Retina (tissue), 1 donor: ENCODE measurements at regions not wholly inside any gene's neighbourhood (a gene's known extent, or its start where the extent isn't known, plus 50 kb on each side); places are given as distances from the start of the nearest gene placed in this dataset.
A peak's percentile ranks its signal among the peaks of the same experiment; 100 is the strongest.

ENCODE experiments used
- DNase-seq: peaks from one replicate; pipeline ENCODE4 v3.0.0-alpha.2; 2016

- peak; percentile 54 for DNase-seq
These were observed 117.1 kb upstream of the GOLIM4 start for GRCh38 chr3:168212664-168213285.

DNA sequence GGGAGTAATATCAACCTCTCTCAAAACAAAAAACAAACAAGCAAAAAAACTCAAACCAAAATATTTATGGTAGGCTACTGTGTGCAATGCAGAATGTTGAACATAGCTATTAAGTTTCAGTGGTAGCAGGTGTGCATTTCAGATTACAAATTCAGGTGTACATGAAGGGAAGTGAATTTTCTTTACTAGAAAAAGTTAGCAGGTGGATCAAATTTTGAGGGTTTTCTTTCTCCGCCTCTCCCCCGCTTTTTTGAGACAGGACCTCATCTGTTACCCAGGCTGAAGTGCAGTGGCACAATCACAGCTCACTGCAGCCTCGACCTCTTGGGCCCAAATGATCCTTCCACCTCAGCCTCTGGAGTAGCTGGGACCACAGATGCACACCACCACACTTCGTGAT lies 109.7 kb upstream of the GOLIM4 start:
- DNase-seq, result no peak

- DNase-seq, result no peak
These were observed 101.4 kb upstream of the GOLIM4 start for GRCh38 chr3:168197162-168197561.

- DNase-seq, result no peak
These were observed 96.1 kb upstream of the GOLIM4 start for GRCh38 chr3:168191856-168192255.

GRCh38 chr3:168187233-168187632 lies 91.5 kb upstream of the GOLIM4 start:
- DNase-seq, result no peak

DNA sequence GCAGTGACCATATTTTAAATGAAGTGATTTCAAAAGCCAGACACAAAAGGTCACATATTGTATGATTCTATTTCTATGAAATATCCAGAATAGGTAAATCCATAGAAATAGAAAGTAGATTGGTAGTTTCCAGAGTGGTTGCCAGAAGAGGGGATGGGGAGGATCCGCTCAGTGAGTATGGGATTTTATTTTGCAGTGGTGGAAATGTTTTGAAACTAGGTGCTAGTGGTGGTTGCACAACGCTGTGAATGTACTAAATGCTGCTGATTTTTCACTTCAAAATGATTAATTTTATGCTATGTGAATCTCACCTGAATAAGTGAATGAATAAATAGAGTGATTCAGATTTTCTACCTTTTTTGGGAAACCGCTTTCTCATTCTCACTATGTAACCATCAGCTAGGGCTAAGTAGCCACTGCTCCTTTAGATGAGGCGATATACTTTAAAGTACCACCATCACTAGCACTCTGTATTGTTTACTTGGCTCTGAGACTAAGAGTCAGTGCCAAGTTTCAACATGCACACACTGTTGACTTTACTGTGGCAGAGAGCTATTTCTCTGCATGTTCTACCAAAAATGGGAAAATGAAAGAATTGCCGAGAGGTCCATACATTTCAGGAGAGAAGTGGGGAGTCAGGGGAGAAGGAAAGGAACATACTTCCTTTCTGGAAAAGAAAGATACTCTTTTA lies 90.7 kb upstream of the GOLIM4 start:
- no peak for DNase-seq

DNA sequence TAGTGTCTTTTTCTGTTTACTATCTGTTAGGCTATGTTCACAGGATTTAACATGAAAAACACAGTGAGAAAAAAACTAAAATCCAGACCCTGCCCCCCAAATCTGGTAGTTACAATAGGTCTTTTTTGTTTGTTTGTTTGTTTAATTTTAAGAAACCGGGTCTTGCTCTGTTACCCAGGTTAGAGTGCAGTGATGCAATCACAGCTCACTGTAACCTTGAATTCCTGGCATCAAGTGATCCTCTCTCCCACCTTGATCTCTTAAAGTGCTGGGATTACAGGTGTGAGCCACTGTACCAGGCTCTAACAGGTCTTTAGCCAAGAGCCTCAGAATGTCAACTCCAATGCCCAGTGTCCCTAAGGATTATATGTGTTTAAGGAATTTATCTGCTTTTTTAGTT lies 88.0 kb upstream of the GOLIM4 start:
- no peak for DNase-seq

- DNase-seq, result no peak
These were observed 73.0 kb upstream of the GOLIM4 start for GRCh38 chr3:168168743-168169142.

GRCh38 chr3:168165390-168166269 lies 69.9 kb upstream of the GOLIM4 start:
- DNase-seq, result peak; percentile 58

DNA sequence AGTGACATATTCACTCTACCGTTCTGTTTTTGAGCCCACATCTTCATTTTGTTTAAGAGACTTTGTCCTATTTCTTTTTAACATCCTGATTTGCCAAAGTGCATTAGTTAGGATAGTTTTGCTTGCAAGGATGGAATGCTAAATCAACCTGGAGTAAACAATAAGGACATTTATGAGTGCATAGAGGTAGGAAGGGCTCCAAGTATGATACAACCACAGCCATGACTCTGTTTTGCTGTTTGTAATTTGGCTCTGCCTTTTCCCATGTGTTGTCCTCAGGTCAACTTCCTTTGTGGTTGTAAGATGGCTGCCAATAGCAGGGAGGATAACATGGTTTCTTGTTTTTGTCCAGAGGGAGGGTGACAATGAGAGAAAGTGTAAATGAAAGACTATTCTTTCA lies 66.4 kb upstream of the GOLIM4 start:
- no peak for DNase-seq

DNA sequence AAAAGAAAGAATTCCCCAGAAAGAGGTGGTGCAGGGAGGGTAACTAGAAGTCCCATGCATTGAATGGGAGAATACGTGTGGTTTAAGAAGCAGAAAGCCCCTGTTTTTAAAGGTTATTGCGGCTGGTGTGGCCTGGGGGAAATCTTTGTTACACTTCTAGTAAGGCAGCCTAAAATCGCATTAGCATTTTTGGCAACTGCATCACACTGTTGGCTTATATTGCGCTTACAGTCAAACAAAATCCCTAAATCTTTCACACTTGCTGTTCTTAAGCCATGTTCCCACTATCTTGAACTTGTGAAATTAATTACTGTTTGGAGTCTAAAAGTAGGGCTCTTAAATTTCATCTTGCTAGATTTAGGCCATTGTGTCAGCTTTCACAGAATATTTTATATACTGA lies 66.0 kb upstream of the GOLIM4 start:
- no peak for DNase-seq

GRCh38 chr3:168157903-168158302 lies 62.2 kb upstream of the GOLIM4 start:
- no peak for DNase-seq

GRCh38 chr3:168157099-168157700 lies 61.5 kb upstream of the GOLIM4 start:
- DNase-seq, result no peak

DNA sequence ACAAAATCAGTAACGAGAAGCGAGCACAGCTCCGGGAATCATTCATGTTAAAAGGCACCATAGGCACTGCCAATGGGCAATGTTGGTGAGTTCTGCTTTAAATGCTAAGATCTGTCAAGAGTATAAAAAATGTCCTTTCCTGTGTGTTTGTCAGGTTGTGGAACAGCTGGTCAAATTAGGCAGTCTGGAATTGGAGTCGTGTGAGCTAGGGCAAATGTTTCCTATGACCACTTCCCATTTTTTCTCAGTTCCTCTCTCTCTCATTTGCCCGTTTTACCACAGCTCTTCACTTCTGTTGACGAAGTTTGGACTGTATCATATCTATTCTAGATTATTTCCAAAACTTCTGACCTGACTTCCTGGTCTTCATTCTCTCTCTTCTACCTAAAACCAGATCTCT lies 60.8 kb upstream of the GOLIM4 start:
- DNase-seq, result no peak

DNA sequence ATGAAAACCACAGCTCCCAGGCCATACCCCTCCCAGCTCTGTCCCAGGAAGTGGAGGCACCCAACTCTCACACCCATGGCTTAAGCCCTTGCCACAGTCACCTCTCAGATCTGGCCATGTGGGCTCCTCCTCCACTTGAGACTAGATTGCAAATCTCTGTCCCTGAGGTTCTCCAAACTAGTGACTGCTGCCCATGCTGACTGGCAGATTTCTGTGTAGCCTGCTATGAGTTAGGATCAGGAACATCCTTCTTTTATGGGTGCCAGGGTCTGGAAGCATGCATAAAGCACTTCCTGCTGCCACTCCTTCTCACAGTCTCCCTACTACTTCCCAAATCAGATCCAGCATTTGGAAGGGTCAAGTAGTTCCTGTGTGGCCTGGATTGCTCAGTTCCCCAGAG lies 59.6 kb upstream of the GOLIM4 start:
- no peak for DNase-seq

DNA sequence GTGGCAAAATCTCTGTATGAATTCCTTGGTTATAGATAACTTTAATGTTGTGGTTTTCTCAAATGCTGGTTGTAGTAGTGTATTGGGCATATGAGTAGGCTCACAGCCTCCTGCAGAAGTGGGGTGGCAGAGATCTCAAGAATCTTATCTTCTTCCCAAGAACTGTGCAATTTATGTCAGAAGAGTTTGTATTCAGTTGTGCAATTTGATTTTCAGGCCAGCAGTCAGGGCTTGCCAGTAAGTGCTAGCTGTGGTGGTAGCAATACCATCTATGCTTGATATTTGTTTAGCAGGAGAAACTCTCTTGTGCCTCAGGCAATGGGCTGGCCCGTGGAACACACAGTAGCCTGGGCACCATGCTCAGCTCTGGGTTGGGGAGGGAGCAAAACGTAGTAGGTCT lies 58.4 kb upstream of the GOLIM4 start:
- no peak for DNase-seq

- no peak for DNase-seq
These were observed 56.4 kb upstream of the GOLIM4 start for GRCh38 chr3:168152149-168152548.
